ENCODE measurements at regions not wholly inside any gene's neighbourhood (a gene's known extent, or its start where the extent isn't known, plus 50 kb on each side); places are given as distances from the start of the nearest gene placed in this dataset.

DNA sequence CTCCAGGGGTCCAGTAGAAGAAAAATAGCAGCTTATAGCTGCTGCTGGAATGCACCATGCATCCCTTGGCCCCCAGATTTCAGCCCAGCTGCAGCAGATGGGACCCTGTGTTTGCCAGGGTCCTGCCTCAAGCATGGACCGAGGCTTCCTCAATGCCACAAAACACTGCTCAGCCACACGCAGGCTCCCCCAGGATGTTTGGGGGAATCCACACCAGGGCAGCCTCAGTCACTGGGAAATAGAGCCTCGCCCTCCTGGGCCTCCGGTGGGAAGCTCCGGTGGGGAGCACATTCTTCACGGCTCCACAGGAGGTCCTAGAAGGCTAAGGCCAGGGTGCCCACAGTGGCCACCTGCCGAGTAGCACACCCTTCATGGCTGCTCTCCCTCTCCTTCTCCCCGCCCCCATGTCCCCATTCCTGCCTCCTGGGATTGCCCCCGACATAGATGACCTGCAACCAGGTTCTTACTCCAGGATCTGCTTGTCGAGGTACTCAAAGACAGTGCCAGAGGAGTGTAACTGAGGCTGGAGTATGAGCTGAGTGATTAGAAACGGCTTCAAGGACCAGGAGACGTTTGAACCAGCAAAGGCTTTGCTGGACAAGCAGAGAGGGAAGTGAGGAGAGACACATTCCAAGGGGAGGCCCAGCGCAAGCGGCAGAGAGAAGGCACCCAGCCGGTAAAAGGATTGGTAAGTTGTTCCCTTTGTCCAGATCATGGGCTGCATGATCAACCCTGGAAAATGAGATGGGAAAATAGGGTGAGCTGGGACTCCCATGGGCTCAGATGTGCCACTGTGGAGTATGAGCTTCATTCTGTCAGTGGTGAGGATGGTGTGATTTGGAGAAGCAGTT lies 110.7 kb upstream of the UQCRFS1 start:
- DNase-seq (ENCODE audit: low spot score): no peak

DNA sequence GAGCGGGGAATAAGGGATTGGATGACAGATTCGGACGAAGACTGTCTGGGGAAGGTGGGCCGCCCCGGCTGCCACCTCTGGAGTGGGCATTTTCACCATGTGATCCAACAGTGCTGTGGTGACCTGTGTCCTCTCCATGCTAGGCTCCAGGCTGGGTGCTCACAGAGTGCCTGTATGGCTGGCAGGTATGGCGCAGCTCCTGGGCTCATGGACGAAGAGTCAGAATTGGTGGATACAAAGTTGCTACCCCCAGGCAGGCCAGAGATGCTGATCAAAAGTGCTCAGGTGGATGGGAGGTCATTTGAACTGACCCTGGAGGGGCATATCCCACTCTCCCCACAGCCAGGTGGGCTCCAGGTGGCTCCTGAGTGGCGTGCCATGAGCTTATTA lies 111.3 kb upstream of the UQCRFS1 start:
- DNase-seq (ENCODE audit: low spot score): no peak

DNA sequence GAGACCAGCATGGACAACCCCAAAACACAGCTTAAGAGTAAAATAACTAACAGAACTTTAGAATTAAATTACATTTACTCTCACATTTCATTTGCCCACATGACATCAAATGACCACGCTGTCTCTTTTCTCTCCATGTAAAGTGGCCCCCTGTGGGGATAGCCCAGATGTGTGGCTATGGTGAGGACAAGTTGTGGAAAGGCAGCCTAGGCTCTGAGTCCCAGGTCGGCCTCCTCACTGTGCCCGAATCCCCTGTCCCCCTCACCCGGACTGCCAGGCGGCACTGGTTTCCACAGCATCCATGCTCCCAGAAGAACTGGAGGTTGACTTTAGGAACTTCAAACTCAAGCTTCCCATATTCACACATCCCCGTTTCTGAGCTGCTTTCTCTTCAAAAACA lies 111.8 kb upstream of the UQCRFS1 start:
- no peak for DNase-seq (ENCODE audit: low spot score)

DNA sequence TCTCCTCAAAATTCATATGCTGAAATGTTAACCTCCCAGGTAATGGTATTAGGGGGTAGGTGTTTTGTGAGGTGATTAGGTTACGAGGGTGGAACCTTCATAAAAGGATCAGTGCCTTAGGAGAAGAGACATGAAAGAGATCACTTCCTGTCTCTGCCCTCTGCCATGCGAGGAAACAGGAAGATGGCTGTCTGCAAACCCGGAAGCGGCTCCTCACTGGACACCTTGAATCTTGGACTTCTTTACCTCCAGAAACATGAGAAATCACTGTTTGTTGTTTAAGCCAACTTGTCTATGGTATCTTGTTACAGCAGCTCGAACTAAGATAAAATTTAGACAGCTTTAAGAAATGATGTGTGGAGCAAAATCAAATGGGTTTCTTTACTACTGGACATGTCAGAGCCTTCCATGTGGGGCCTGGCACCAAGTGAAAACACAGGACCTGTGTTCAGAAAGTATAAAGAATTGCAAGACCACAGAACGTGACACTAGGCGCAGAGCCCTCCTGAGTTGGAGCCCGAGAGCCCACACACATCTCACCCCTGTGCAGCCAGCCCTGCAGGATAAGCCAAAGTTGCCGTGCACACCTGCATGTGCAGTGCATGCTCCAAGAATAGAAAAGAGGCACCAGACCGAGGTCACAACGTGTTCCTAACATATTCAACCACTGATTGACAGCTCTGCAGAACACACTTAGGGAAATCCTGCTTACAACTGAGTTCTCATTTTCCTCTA lies 112.5 kb upstream of the UQCRFS1 start:
- DNase-seq (ENCODE audit: low spot score): no peak

DNA sequence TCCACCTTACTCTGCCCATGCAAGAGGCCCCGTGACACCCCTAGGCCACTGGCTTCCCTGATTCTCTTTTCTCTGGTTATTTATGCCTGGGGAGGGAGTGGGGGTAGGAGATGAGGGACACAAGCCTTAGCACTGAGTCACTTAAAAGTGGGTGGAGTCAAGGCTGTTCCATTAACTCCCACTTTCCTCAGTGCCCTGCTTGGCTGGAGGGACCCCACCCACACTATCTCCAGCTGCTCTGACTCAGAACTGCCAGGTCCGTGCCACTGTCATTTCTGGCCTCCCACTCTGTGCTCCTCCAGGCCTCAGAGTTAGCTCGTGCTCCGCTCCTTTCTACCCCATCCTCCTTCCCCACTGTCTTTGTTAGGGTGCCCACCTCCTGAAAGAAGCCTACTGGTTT lies 113.4 kb upstream of the UQCRFS1 start:
- DNase-seq (ENCODE audit: low spot score): no peak

DNA sequence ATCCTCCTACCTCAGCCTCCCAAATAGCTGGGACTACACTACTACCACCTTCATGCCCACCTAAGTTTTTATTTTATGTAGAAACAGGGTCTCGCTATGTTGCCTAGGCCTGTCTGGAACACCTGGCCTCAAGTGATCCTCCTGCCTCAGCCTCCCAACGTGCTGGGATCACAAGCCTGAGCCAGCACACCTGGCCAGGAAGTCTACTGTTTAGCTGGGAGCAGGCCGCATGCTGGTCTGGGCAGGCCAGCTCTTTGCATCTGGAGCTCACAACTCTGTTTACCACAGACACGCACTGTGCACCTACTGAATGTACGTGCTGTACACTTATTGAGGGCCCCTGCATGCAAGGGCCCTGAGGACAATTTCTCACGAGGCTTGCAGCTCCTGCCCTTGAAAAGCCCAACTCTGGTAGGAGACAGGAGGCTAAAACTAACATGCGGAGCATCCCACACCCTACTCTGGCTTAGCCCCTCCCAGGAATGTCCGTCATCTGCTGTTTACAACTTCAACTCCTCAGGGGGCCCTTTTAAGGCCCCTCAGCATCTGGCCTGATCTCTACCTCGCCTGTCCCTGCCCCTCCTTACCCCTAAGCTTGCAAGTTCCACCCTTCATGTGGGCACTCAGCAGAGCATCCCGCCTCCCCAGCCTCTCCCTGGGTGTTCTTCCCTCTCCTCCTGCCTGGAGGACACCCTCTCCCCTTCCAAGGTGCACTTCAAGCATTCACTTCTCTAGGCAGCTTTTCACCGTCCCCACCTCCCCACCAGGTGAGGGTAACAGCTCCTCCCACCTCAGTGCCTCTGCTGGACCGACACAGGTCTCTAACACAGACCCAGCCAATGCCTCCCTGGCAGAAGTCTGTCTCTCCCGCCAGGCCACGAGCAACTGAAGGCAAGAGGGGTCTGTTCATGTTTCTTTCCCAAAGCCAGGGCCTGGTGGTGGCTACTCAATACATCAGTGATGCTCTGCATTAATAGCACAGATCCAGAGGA lies 114.2 kb upstream of the UQCRFS1 start:
- DNase-seq (ENCODE audit: low spot score): no peak

DNA sequence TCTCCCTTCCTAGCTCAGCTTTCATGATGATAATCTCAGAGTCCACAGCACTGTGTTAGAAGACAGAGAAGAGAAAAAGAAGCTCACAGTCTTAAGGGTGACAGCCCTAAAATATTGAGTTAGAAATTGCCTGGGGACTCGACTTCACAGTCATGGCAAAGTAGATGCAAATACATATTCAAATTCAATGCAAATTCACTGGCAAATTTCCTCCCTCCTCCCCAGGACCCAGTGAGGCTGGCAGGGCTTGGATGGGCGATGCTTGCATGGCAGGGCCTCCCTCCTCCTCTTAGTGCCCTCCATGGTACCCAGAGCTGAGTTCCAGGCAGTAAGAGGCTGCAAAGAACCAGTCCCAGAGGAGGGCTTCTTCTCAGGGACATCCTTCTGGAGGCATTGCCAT lies 115.6 kb upstream of the UQCRFS1 start:
- no peak for DNase-seq (ENCODE audit: low spot score)

DNA sequence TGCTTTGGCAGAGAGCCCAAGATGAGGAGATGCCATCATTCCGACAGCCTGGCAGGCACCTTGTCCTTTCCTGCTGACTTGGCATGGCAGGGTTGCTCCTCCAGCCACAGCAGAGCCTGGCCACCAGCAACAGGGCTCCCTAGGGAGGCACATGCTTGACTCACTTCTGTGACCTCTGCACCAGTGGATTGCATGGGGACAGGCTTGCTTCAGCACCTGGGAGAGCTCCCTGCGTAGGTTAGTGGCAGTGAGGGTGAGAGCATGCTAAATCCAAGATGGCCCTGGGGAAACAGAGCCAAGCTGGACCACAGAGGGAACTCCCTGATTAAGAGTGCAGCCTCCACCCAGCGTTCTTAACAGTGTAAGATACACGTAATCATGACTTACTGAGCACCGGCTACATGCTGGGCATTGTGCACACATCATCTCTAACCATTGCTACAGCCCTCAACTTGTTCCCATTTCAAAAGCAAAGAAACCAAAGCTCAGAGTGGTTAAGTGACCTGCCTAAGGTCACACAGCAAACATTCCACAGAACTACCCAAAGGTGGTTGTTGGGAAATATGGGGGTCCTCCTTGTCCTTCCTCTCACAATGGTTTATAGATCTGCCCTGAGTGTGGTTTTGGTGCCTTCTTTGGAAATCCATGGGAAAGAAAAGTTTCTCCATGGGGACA lies 116.6 kb upstream of the UQCRFS1 start:
- no peak for DNase-seq (ENCODE audit: low spot score)

DNA sequence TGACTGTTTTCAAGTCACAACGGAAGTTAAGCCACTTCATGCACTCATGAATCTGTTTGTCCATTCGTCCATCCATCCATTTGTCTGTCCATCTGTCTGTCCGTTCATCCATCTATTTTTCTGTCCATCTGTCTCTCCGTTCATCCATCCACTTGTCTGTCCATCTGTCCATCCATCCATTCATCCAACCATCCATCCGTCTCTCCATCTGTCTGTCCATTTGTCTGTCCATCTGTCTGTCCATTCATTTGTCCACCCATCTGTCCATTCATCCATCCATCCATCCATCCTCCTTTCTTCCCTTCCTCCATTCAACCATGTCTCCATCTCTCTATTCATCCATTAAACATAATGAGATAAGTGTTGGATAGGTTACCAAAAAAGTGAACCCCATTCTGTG lies 123.5 kb upstream of the UQCRFS1 start:
- DNase-seq (ENCODE audit: low spot score): no peak

DNA sequence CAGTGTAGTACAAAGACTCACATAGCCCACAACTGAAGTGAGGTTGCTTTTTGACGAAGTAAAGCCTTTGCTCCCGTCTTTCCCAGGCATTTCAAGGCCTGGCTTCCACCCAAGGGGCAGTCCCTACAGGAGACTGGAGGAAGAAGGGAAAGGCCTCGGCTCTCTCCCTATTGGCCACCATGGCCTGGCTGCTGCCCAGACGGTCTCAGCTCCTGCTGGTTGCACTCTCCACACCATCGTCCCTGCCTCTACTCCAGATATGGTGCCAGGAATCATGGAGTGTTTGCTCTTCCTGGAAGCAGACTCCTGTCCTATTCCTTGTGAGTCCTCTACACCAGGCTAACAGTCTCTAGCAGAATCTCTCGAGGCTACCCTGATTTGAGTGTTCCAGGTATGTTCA lies 124.1 kb upstream of the UQCRFS1 start:
- DNase-seq (ENCODE audit: low spot score): no peak

DNA sequence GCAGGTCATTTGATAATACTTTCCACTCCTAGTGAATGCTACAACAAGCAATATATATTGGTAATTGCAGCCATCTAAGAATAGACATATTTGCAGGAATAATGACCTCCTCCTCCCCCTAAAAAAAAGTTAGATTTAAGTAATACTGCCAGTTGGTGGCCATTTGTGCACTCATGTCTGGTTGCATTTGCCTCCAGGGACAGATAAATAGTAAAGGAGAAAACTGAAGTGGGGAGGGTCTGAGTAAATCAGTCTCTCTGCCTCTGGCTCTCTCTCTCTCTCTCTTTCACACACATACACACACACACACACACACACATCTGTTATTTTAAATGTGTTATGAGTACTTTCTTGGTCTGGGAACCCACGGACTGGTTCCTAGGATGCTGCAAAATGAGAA lies 125.5 kb upstream of the UQCRFS1 start:
- DNase-seq (ENCODE audit: low spot score): no peak

DNA sequence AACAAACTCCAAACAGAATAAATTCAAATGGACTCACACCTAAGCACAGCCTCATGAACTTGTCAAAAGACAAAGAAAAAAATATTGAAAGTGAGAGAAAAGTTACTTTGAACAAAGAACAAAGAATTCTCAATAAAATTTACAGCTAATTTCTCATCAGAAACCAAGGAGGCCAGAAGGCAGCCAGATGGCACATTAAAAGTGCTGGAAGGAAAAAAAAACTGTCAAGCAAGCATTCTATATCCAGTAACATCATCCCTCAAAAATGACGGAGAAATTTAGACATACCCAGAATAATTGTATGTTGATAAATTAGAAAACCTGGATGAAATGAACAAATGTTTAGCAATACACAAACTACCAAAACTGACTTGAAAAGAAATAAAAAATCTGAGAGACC lies 129.8 kb upstream of the UQCRFS1 start:
- DNase-seq (ENCODE audit: low spot score): no peak

DNA sequence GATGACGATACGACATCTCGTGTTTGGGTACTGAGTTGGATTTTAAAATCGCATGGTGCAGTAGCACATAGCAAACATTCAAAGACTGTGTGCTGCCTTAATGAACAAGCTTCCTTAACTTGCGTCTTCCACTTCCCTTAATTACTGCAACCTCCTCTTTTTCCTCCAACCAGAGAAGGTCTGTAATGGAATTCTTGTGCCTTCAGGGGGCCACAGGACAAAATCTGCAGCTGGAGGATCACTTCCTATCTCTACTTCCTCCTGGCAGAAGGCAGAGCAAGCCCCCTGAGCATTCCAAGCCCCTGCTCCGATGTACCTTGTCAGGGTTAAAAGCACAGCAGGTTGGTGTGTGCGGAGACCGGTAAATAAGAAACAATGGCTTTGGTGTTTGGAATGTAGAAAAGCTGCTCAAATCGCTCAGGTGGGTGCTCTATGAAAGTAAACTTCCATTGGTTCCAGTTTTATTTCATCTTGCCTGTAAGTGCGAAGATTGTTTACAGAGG lies 151.3 kb upstream of the UQCRFS1 start:
- no peak for DNase-seq (ENCODE audit: low spot score)

DNA sequence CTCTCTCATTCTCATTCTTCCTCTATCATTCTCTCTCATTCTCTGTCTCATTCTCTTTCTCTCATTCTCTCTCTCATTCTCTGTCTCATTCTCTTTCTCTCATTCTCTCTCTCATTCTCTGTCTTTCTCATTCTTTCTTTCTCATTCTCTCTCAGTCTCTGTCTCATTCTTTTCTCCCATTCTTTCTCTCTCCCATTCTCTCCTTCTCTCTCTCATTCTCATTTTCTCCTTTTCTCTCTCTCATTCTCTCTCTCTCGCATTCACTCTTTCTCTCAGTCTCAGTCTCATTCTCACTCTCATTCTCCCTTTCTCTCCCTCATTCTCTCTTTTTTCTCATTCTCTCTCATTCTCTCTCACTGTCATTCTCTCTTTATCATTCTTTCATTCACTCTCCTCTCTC lies 152.0 kb upstream of the UQCRFS1 start:
- no peak for DNase-seq (ENCODE audit: low spot score)

DNA sequence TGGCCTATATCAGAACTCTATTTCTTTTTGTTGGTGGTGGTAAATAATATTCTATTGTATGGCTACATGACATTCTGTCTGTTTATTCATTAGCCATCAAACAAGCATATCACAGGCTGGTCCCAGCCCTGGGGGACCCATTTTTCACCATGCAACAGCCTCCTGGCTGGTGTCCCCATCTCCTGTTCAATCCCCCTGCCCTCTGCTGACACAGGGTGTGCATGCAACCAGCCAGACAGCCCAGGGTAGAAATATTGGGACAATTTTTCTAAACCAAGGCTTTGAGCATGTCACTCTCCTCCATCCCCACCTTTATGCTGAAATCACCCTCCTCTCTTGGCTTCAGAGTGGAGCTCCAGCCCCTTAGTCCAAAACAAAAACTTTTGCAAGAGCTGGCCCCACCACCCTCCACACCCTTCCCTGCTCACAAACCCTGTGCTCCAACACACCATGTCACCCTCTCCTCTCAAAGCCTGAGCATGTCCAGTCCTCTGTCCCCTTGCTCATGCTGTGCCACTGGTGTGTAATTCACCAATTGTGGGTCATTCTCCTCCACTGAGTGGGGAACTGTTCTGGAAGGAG lies 153.0 kb upstream of the UQCRFS1 start:
- no peak for DNase-seq (ENCODE audit: low spot score)

DNA sequence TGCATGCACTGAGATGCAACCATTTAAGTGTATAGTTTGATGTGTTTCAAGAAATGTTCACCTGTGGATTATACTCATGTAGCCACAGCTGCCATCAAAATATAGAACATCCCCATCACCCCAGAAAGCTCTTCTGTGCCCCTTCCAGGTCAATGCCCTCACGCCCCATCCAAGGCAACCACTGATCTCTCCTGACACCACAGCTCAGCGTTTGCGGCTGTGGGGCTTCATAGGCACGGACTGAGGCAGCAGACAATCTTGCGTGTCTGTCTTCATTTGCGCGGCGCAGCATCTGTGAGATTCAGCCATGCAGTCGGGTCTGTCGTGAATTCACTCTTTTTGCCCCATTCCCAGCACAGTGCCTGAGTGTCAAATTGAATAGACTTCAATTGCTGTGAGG lies 153.8 kb upstream of the UQCRFS1 start:
- no peak for DNase-seq (ENCODE audit: low spot score)

DNA sequence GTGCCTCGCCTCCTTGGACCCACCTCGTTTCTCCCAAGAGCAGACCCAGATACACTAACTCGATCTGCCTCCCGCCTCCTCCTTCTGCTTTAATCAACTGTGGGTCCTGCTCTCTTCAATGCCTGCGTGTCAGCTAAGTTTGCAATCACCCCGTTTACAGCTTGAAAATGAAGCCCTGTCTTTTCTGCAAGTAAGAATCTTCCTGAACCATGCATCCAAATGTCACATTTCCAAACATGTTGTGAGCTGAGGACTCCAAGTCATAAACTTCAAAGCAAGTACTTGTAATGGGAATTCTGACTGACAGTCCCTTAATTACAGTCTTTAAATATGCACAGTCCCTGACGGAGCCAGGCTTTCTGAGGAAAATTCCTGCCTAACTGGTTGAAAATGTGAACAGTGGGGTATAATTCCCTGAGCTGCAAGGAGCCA lies 154.9 kb upstream of the UQCRFS1 start:
- no peak for DNase-seq (ENCODE audit: low spot score)

DNA sequence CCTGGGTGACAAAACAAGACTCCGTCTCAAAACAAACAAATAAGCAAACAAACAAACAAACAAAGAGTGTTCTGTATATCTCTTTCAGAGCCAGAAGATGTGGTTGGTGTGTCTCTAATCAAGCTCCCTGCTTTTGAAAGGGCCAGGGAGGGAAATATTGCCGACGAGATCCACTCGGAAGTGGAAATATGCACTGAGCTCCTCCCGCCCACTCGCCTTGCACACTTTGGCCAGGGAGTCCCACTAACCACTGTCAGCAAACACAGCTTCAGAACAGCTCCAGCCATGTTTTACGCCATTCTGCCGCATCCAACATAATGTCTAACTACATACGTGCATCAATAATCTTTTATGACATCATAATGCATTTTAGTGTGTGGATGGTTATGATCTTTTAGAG lies 155.5 kb upstream of the VSTM2B start:
- DNase-seq (ENCODE audit: low spot score): no peak

DNA sequence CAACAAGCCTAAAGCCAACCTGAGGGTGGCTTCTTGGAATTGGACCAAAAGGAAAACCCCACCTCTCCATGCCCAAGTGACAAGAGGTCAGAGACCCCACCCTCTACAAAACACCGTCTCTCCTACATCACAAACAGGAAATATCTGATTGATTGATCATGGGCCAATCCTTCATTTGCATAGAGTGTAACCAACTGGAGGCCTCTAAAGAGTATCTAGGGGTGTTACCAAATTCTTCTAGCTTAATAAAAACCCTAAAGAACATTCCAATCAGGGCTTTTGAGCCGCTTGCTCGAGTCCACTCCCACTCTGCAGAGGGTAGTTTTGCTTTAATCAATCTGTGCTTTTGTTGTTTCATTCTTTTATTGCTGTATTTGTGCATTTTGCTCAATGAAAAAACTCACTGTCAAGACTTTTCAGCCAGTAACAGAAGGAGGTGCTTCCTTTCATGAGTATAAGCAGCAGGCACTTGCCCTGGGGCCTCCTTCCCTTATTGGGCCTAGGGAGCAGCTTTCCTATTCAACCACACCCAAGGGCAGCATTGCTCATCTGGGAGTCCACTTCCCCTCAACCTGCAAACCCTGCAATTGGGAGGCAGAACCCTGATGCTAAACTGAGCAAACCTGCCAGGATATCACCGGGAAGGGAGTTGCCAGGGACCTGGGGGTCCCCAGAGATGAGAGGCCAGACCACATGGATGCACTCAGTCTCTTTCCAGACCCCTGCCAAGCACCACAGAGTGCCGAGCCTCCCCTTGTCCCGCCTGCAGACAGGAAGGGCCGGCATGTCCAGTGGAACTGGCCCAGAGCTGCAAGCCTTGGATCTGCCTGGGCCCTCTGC lies 154.3 kb upstream of the VSTM2B start:
- DNase-seq (ENCODE audit: low spot score): no peak

DNA sequence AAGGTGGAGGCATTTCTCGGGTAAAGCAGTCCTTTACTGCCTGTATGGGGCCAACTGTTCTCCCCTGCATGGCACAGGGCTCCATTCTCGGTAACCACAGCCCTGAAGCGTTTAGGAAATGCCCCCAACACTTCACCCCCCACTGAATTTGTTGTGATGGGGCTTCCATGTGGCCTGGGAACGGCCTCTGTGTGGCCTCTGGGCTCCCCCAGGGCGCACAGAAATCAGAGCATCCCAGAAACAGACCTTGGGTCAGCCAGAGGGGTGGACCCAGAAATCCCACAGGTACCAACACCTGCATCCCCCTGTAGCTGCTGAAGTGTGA lies 153.7 kb upstream of the VSTM2B start:
- DNase-seq (ENCODE audit: low spot score): no peak

DNA sequence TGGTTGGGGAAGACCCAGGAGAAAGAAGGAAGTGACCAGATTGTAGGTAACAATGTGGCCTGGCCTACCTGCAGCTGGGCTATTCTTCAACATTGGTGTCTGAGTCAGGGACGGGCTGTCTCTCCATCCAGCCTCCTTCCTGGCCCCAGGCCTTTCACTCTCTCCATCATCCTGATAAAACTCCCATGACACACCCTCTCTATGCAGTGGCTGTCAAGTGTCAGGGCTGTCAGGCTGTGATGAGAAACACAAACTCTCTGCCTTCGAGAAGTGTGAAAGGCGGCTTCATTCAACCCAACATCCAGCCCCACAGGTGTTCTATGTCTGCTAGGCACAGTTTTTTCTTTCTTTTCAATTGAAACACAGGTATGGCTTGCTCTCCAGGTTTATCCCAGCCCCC lies 153.3 kb upstream of the VSTM2B start:
- no peak for DNase-seq (ENCODE audit: low spot score)
